A549 (cell line): ENCODE measurements at regions not wholly inside any gene's neighbourhood (a gene's known extent, or its start where the extent isn't known, plus 50 kb on each side); places are given as distances from the start of the nearest gene placed in this dataset.

Experiments
- ATAC-seq, 2 experiments: fragments of 200-7000 bp in 1 of 2; fragments of >200 bp in 1 of 2; cut with Nextera tagmentation in 1 of 2; cut with Tn5 transposase in 1 of 2; 3 replicates each; pipeline versions ENCODE4 v1.8.0 to v1.9.1; 2018 to 2020; ENCODE audit warnings: mild to moderate bottlenecking in 1 of 2, moderate library complexity in 1 of 2
- CTCF ChIA-PET: fragments of 300-600 bp; sonication (Branson Sonifier 250); formaldehyde crosslinking; extraction: SDS; loops from one replicate; lab custom pipeline; 2021; ENCODE audit warnings: antibody characterized with exemption, inconsistent platforms; lab: Yijun Ruan, JAX
- POLR2A ChIA-PET: fragments of 350-600 bp; formaldehyde crosslinking; extraction: SDS; loops from one replicate; lab custom pipeline; 2021; ENCODE audit warnings: antibody characterized with exemption, inconsistent platforms; lab: Yijun Ruan, JAX
- DNase-seq, 2 experiments: peaks; one replicate each; pipeline versions ENCODE4 v3.0.0 to v3.0.0-alpha.2; 2011 to 2016; ENCODE audit warnings: low read depth in 1 of 2, low spot score in 1 of 2
- FAIRE-seq: peaks from 2 replicates; lab custom pipeline; 2011; peaks lifted over from hg19 to GRCh38; lab: Jason Lieb, UNC
- H3K27ac ChIP-seq, 2 experiments: fragments of >200 bp; sonication (Bioruptor Twin); formaldehyde crosslinking; 3 replicates each; pipeline ENCODE4 v1.5.1; 2016 to 2017
- H3K4me1 ChIP-seq: fragments of >200 bp; sonication (Bioruptor Twin); formaldehyde crosslinking; 3 replicates; pipeline ENCODE4 v1.6.1; 2016
- H3K4me2 ChIP-seq: fragments of >200 bp; sonication (Bioruptor Twin); formaldehyde crosslinking; 3 replicates; pipeline ENCODE4 v1.6.1; 2016
- H3K4me3 ChIP-seq: fragments of >200 bp; sonication (Bioruptor Twin); formaldehyde crosslinking; 3 replicates; pipeline ENCODE4 v1.5.1; 2016
- H3K9me3 ChIP-seq: fragments of >200 bp; sonication (Bioruptor Twin); formaldehyde crosslinking; 3 replicates; pipeline ENCODE4 v1.6.1; 2016
- BCL3 ChIP-seq: fragments of >200 bp; sonication (Bioruptor Twin); formaldehyde crosslinking; IDR thresholded peaks from 3 replicates; pipeline ENCODE4 v1.6.1; 2016
- CEBPB ChIP-seq, 2 experiments: fragments of >200 bp in 1 of 2; sonication (Bioruptor Twin) in 1 of 2; formaldehyde crosslinking in 1 of 2; IDR thresholded peaks; 2 replicates each; pipeline ENCODE4 v1.6.1; 2012 to 2016
- CHD4 ChIP-seq: fragments of 200-600 bp; sonication (generic); IDR thresholded peaks from 2 replicates; pipeline ENCODE4 v1.6.1; 2016; ENCODE audit warnings: antibody characterized with exemption, mild to moderate bottlenecking, borderline replicate concordance
- CTCF ChIP-seq: fragments of >200 bp; sonication (Bioruptor Twin); formaldehyde crosslinking; IDR thresholded peaks from 3 replicates; pipeline ENCODE4 v1.5.1; 2016
- E2F6 ChIP-seq: IDR thresholded peaks from 2 replicates; pipeline ENCODE4 v1.6.1; 2012; ENCODE audit warnings: low read depth, borderline replicate concordance
- EHF ChIP-seq: fragments of 250-450 bp; sonication (Bioruptor Pico); IDR thresholded peaks from 2 replicates; pipeline ENCODE4 v1.5.0; 2020; ENCODE audit warnings: mild to moderate bottlenecking
- EHMT2 ChIP-seq: fragments of 200-600 bp; sonication (generic); IDR thresholded peaks from 2 replicates; pipeline ENCODE4 v1.6.1; 2016; ENCODE audit warnings: antibody characterized with exemption, low read depth, mild to moderate bottlenecking, moderate library complexity
- ELK1 ChIP-seq: fragments of 150-350 bp; IDR thresholded peaks from 2 replicates; pipeline ENCODE4 v1.6.1; 2014; ENCODE audit warnings: low read depth, mild to moderate bottlenecking, low read length
- KDM5A ChIP-seq: fragments of 200-600 bp; sonication (generic); IDR thresholded peaks from 2 replicates; pipeline ENCODE4 v1.6.1; 2016; ENCODE audit warnings: antibody characterized with exemption, mild to moderate bottlenecking
- MYC ChIP-seq: IDR thresholded peaks from 2 replicates; pipeline ENCODE4 v1.6.1; 2012; ENCODE audit warnings: mild to moderate bottlenecking, inconsistent platforms, low read length, improper control_type of control experiment, borderline replicate concordance
- PBX3 ChIP-seq: IDR thresholded peaks from 2 replicates; pipeline ENCODE4 v1.6.1; 2012
- POLR2AphosphoS2 ChIP-seq: conservative IDR thresholded peaks from 2 replicates; pipeline ENCODE4 v1.6.1; 2012; ENCODE audit warnings: low read length, improper control_type of control experiment, inconsistent platforms
- SMC3 ChIP-seq: fragments of >200 bp; sonication (Bioruptor Twin); formaldehyde crosslinking; IDR thresholded peaks from 3 replicates; pipeline ENCODE4 v1.6.1; 2018; ENCODE audit warnings: inconsistent platforms
- TFCP2L1 ChIP-seq: fragments of 250-450 bp; sonication (Bioruptor Pico); IDR thresholded peaks from 2 replicates; pipeline ENCODE4 v1.5.0; 2021; ENCODE audit warnings: mild to moderate bottlenecking
- ZFP36 ChIP-seq: fragments of 450-650 bp; IDR thresholded peaks from 2 replicates; pipeline ENCODE4 v1.6.1; 2014; ENCODE audit warnings: borderline replicate concordance; ENCODE audit not compliant: partially characterized antibody
- ZSCAN20 ChIP-seq: fragments of 250-450 bp; sonication (Bioruptor Pico); IDR thresholded peaks from 2 replicates; pipeline ENCODE4 v1.8.0; 2022; ENCODE audit warnings: mild to moderate bottlenecking, moderate library complexity
- WGBS: methylation state at CpG from one replicate; pipeline ENCODE4 v1.1.6; 2017; ENCODE audit errors: missing lambda C conversion rate; 5-methylcytosine and 5-hydroxymethylcytosine counted together

GRCh38 chr13:72217142-72217541, 350.1 kb upstream of the DACH1 start:
- Histone ChIP-seq H3K4me2 (no peak overlapping the region), H3K9me3 (no peaks in the 10 kb centered on the region), H3K4me3 (no peak overlapping the region), H3K4me1 (no peaks in the 10 kb centered on the region), H3K27ac (no peak overlapping the region)
- WGBS = 2% methylated on average over 2 of the region's 2 CpGs
- no peak for TF ChIP-seq BCL3
- no peak for TF ChIP-seq ZSCAN20 (CRISPR knock-in tag)
- TF ChIP-seq CTCF = no peak
- TF ChIP-seq TFCP2L1 (CRISPR knock-in tag) = no peak
- TF ChIP-seq ZFP36 = no peak
- no peak for TF ChIP-seq KDM5A
- ChIA-PET POLR2A (no interaction called here), CTCF (no interaction called here)
- ATAC-seq (no peak), FAIRE-seq (no peak), DNase-seq (no peak)

- FAIRE-seq = no peak
- ChIA-PET CTCF (no interaction called here), POLR2A (no interaction called here)
- H3K4me1 ChIP-seq = no peaks in the 10 kb centered on the region
- DNase-seq = no peak
- no peak for ATAC-seq
- H3K27ac ChIP-seq = no peak overlapping the region
- no peak overlapping the region for H3K4me2 ChIP-seq
- H3K9me3 ChIP-seq = no peaks in the 10 kb centered on the region
- H3K4me3 ChIP-seq = no peak overlapping the region
- TF ChIP-seq PBX3 (no peak), CEBPB (IDR thresholded peaks at IDR 0.05) (no peak), CHD4 (no peak), EHF (CRISPR knock-in tag) (no peak), MYC (no peak), SMC3 (no peak), POLR2AphosphoS2 (no peak), ELK1 (no peak)
Observed at GRCh38 chr13:72208112-72208645, 341.2 kb upstream of the DACH1 start.

- H3K9me3 ChIP-seq = no peaks in the 10 kb centered on the region
- H3K4me2 ChIP-seq = no peak overlapping the region
- no peak overlapping the region for H3K4me3 ChIP-seq
- ATAC-seq (no peak), DNase-seq (no peak), FAIRE-seq (no peak)
- POLR2A ChIA-PET = no interaction called here
- H3K27ac ChIP-seq = no peak overlapping the region
- CTCF ChIA-PET = no interaction called here
- no peak for TF ChIP-seq E2F6
- TF ChIP-seq EHMT2 = no peak
- no peaks in the 10 kb centered on the region for H3K4me1 ChIP-seq
- 0% methylated on average over 1 of the region's 1 CpG for WGBS
Observed at GRCh38 chr13:72205773-72206172, 338.8 kb upstream of the DACH1 start.
